Liver (tissue), 8 donors: ENCODE measurements at regions not wholly inside any gene's neighbourhood (a gene's known extent, or its start where the extent isn't known, plus 50 kb on each side); places are given as distances from the start of the nearest gene placed in this dataset.

Source experiments
- DNase-seq: peaks from one replicate; pipeline ENCODE4 v3.0.0-alpha.2; 2017; ENCODE audit warnings: low spot score
- H3K27ac ChIP-seq, 2 donors: one replicate each; pipeline ENCODE4 v1.7.0; 2013; ENCODE audit warnings: inconsistent platforms in 2 of 2, low read length in 2 of 2, control low read depth in 1 of 2, low read depth in 1 of 2, mild to moderate bottlenecking in 1 of 2
- H3K27me3 ChIP-seq, 4 donors: one replicate each; pipeline versions ENCODE4 v1.6.1 to v1.7.0; 2013; ENCODE audit warnings: low read length in 3 of 4, inconsistent platforms in 1 of 4, mild to moderate bottlenecking in 1 of 4, moderate library complexity in 1 of 4; ENCODE audit not compliant: control insufficient read depth in 4 of 4, insufficient read depth in 4 of 4
- H3K36me3 ChIP-seq, 4 donors: one replicate each; pipeline versions ENCODE4 v1.6.1 to v1.7.0; 2013; ENCODE audit warnings: low read length in 3 of 4, mild to moderate bottlenecking in 3 of 4, low read depth in 1 of 4, moderate library complexity in 1 of 4; ENCODE audit not compliant: control insufficient read depth in 4 of 4, insufficient read depth in 3 of 4
- H3K4me1 ChIP-seq, 4 donors: one replicate each; pipeline versions ENCODE4 v1.6.1 to v1.7.0; 2013; ENCODE audit warnings: low read length in 3 of 4, mild to moderate bottlenecking in 3 of 4, moderate library complexity in 1 of 4; ENCODE audit not compliant: control insufficient read depth in 4 of 4, insufficient read depth in 4 of 4
- H3K4me3 ChIP-seq, 3 donors: one replicate each; pipeline versions ENCODE4 v1.6.1 to v1.7.0; 2013; ENCODE audit warnings: low read length in 3 of 3, control low read depth in 1 of 3, low read depth in 1 of 3, mild to moderate bottlenecking in 1 of 3
- H3K9ac ChIP-seq, 2 donors: one replicate each; pipeline ENCODE4 v1.7.0; 2013; ENCODE audit warnings: low read length in 2 of 2, mild to moderate bottlenecking in 2 of 2, moderate library complexity in 2 of 2, control low read depth in 1 of 2, low read depth in 1 of 2
- H3K9me3 ChIP-seq, 4 donors: one replicate each; pipeline versions ENCODE4 v1.6.1 to v1.7.0; 2013; ENCODE audit warnings: low read length in 3 of 4; ENCODE audit not compliant: control insufficient read depth in 4 of 4
- EGR1 ChIP-seq, 2 donors: IDR thresholded peaks; 2 replicates each; pipeline ENCODE4 v1.6.1; 2016 to 2018; ENCODE audit warnings: antibody characterized with exemption in 2 of 2, low read depth in 2 of 2
- FOXA1 ChIP-seq: IDR thresholded peaks from 2 replicates; pipeline ENCODE4 v1.6.1; 2016; ENCODE audit warnings: antibody characterized with exemption
- FOXA2 ChIP-seq: IDR thresholded peaks from 2 replicates; pipeline ENCODE4 v1.6.1; 2016; ENCODE audit warnings: antibody characterized with exemption
- GABPA ChIP-seq, 2 donors: IDR thresholded peaks in 1 of 2; conservative IDR thresholded peaks in 1 of 2; 2 replicates each; pipeline ENCODE4 v1.6.1; 2016; ENCODE audit warnings: antibody characterized with exemption in 2 of 2, mild to moderate bottlenecking in 1 of 2, moderate library complexity in 1 of 2
- HNF4A ChIP-seq, 2 donors: conservative IDR thresholded peaks; 2 replicates each; pipeline ENCODE4 v1.6.1; 2016; ENCODE audit warnings: antibody characterized with exemption in 2 of 2, mild to moderate bottlenecking in 2 of 2
- HNF4G ChIP-seq: IDR thresholded peaks from 2 replicates; pipeline ENCODE4 v1.6.1; 2016; ENCODE audit warnings: antibody characterized with exemption
- JUND ChIP-seq, 2 donors: IDR thresholded peaks; 2 replicates each; pipeline ENCODE4 v1.6.1; 2016; ENCODE audit warnings: antibody characterized with exemption in 2 of 2
- NR2F2 ChIP-seq: IDR thresholded peaks from 2 replicates; pipeline ENCODE4 v1.6.1; 2016; ENCODE audit warnings: antibody characterized with exemption
- RAD21 ChIP-seq, 2 donors: IDR thresholded peaks; 2 replicates each; pipeline ENCODE4 v1.6.1; 2016; ENCODE audit warnings: antibody characterized with exemption in 2 of 2, mild to moderate bottlenecking in 2 of 2
- RXRA ChIP-seq, 2 donors: IDR thresholded peaks; 2 replicates each; pipeline ENCODE4 v1.6.1; 2017 to 2018; ENCODE audit warnings: antibody characterized with exemption in 2 of 2, mild to moderate bottlenecking in 1 of 2
- SP1 ChIP-seq: IDR thresholded peaks from 2 replicates; pipeline ENCODE4 v1.6.1; 2018; ENCODE audit warnings: antibody characterized with exemption, mild to moderate bottlenecking
- TAF1 ChIP-seq: conservative IDR thresholded peaks from 2 replicates; pipeline ENCODE4 v1.6.1; 2016; ENCODE audit warnings: antibody characterized with exemption, mild to moderate bottlenecking
- YY1 ChIP-seq: IDR thresholded peaks from 2 replicates; pipeline ENCODE4 v1.6.1; 2016; ENCODE audit warnings: antibody characterized with exemption, mild to moderate bottlenecking
- WGBS: extraction: QIAGEN DNeasy Blood & Tissue Kit; methylation state at CpG from one replicate; pipeline ENCODE4 v1.1.7; 2013; 5-methylcytosine and 5-hydroxymethylcytosine counted together
- TF ChIP-seq, protein P1 (sequence below): IDR thresholded peaks from 2 replicates; pipeline ENCODE4 v1.6.1; 2016; ENCODE audit warnings: antibody characterized with exemption, mild to moderate bottlenecking
- TF ChIP-seq, protein P2 (sequence below): fragments of 150-350 bp; IDR thresholded peaks from 2 replicates; pipeline ENCODE4 v1.5.1; 2017; ENCODE audit warnings: improper control_type of control experiment, low read depth, low read length; ENCODE audit not compliant: missing input control
- TF ChIP-seq, protein P3 (sequence below): IDR thresholded peaks from 2 replicates; pipeline ENCODE4 v1.6.1; 2016; ENCODE audit warnings: antibody characterized with exemption
- TF ChIP-seq, protein P4 (sequence below): IDR thresholded peaks from 2 replicates; pipeline ENCODE4 v1.6.1; 2016; ENCODE audit warnings: antibody characterized with exemption
- TF ChIP-seq, protein P5 (sequence below): IDR thresholded peaks from 2 replicates; pipeline ENCODE4 v1.6.1; 2016; ENCODE audit warnings: antibody characterized with exemption
- donor health status: healthy.
- donor health status: healthy.
- donor health status: healthy.
- donor health status: healthy.
- donor health status: healthy.

DNA sequence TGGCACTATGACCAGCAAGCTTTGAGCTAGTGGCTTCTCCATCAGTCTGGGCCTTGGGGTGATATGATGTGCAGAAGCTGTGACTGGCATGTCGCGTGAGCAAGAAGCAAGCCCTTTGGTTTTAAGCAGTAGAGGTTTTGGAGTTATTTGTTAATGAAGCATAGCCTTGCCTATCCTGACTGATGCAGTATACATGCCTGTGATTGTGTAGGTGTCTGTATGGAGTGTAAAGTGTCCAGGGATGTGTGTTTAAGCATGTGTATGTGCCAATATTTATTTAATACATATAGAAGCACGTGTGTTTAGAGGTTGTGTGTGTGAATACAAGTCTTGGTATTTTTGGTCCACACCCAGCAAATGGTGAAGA, 61.0 kb upstream of the CCDC167 start:
- TF ChIP-seq, protein P1, sequence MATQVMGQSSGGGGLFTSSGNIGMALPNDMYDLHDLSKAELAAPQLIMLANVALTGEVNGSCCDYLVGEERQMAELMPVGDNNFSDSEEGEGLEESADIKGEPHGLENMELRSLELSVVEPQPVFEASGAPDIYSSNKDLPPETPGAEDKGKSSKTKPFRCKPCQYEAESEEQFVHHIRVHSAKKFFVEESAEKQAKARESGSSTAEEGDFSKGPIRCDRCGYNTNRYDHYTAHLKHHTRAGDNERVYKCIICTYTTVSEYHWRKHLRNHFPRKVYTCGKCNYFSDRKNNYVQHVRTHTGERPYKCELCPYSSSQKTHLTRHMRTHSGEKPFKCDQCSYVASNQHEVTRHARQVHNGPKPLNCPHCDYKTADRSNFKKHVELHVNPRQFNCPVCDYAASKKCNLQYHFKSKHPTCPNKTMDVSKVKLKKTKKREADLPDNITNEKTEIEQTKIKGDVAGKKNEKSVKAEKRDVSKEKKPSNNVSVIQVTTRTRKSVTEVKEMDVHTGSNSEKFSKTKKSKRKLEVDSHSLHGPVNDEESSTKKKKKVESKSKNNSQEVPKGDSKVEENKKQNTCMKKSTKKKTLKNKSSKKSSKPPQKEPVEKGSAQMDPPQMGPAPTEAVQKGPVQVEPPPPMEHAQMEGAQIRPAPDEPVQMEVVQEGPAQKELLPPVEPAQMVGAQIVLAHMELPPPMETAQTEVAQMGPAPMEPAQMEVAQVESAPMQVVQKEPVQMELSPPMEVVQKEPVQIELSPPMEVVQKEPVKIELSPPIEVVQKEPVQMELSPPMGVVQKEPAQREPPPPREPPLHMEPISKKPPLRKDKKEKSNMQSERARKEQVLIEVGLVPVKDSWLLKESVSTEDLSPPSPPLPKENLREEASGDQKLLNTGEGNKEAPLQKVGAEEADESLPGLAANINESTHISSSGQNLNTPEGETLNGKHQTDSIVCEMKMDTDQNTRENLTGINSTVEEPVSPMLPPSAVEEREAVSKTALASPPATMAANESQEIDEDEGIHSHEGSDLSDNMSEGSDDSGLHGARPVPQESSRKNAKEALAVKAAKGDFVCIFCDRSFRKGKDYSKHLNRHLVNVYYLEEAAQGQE = no peak
- TF ChIP-seq GABPA (IDR thresholded peaks at IDR 0.05 in 1 of 2, conservative IDR thresholded peaks at IDR 0.05 in 1 of 2) = no peak
- TF ChIP-seq YY1 = no peak
- TF ChIP-seq HNF4A (conservative IDR thresholded peaks at IDR 0.05) = no peak
- TF ChIP-seq, protein P2, sequence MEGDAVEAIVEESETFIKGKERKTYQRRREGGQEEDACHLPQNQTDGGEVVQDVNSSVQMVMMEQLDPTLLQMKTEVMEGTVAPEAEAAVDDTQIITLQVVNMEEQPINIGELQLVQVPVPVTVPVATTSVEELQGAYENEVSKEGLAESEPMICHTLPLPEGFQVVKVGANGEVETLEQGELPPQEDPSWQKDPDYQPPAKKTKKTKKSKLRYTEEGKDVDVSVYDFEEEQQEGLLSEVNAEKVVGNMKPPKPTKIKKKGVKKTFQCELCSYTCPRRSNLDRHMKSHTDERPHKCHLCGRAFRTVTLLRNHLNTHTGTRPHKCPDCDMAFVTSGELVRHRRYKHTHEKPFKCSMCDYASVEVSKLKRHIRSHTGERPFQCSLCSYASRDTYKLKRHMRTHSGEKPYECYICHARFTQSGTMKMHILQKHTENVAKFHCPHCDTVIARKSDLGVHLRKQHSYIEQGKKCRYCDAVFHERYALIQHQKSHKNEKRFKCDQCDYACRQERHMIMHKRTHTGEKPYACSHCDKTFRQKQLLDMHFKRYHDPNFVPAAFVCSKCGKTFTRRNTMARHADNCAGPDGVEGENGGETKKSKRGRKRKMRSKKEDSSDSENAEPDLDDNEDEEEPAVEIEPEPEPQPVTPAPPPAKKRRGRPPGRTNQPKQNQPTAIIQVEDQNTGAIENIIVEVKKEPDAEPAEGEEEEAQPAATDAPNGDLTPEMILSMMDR = no peak
- no peak for TF ChIP-seq SP1
- TF ChIP-seq, protein P3, sequence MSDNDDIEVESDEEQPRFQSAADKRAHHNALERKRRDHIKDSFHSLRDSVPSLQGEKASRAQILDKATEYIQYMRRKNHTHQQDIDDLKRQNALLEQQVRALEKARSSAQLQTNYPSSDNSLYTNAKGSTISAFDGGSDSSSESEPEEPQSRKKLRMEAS = no peak
- TF ChIP-seq FOXA1 = no peak
- no peak for TF ChIP-seq RXRA (IDR thresholded peaks at IDR 0.05)
- no peak for TF ChIP-seq TAF1
- no peak for TF ChIP-seq EGR1 (IDR thresholded peaks at IDR 0.05; ENCODE audit: low read depth in 2 of 2)
- no peak for TF ChIP-seq NR2F2
- TF ChIP-seq, protein P4, sequence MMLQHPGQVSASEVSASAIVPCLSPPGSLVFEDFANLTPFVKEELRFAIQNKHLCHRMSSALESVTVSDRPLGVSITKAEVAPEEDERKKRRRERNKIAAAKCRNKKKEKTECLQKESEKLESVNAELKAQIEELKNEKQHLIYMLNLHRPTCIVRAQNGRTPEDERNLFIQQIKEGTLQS = no peak
- TF ChIP-seq RAD21 (IDR thresholded peaks at IDR 0.05) = no peak
- TF ChIP-seq, protein P5, sequence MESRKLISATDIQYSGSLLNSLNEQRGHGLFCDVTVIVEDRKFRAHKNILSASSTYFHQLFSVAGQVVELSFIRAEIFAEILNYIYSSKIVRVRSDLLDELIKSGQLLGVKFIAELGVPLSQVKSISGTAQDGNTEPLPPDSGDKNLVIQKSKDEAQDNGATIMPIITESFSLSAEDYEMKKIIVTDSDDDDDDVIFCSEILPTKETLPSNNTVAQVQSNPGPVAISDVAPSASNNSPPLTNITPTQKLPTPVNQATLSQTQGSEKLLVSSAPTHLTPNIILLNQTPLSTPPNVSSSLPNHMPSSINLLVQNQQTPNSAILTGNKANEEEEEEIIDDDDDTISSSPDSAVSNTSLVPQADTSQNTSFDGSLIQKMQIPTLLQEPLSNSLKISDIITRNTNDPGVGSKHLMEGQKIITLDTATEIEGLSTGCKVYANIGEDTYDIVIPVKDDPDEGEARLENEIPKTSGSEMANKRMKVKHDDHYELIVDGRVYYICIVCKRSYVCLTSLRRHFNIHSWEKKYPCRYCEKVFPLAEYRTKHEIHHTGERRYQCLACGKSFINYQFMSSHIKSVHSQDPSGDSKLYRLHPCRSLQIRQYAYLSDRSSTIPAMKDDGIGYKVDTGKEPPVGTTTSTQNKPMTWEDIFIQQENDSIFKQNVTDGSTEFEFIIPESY = no peak
- TF ChIP-seq JUND (IDR thresholded peaks at IDR 0.05) = no peak
- Histone ChIP-seq H3K9ac (no peak overlapping the region), H3K9me3 (peaks cover 0 to 3% (median 0%) of the 10 kb centered on the region in 4 donors), H3K4me3 (no peak overlapping the region), H3K36me3 (no peaks in the 10 kb centered on the region), H3K4me1 (peaks cover 0 to under 1% (median 0%) of the 10 kb centered on the region in 4 donors), H3K27ac (no peak overlapping the region), H3K27me3 (peaks cover 0 to 5% (median 2%) of the 10 kb centered on the region in 4 donors)
- 89% methylated on average over 3 of the region's 3 CpGs for WGBS
- no peak for DNase-seq

DNA sequence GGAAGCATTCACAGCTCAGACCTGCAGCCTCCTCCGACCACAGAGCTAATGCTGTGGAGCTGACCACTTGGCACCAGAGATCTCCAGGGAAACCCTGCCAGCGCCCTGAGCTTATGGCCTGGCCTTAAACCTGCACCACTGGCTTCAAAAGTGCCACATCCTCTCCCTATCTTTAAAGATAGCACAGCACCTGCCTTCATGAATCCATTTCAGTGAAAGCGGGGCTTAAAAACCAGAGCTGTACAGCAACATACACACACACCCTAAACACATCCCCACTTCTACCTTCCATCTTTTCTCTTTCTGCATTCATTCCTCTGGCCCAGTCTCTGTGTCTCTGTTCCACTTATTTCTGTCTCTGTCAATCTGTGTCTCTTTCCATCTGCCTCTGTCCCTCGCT, 59.8 kb upstream of the CCDC167 start:
- 70% methylated on average over 4 of the region's 4 CpGs for WGBS
- Histone ChIP-seq H3K9ac (no peak overlapping the region), H3K27ac (no peak overlapping the region), H3K9me3 (peaks cover 0 to 3% (median 0%) of the 10 kb centered on the region in 4 donors), H3K4me1 (no peaks in the 10 kb centered on the region), H3K27me3 (no peaks in the 10 kb centered on the region), H3K4me3 (no peak overlapping the region), H3K36me3 (no peaks in the 10 kb centered on the region)
- DNase-seq = no peak
- no peak for TF ChIP-seq RAD21 (IDR thresholded peaks at IDR 0.05)
- no peak for TF ChIP-seq EGR1 (IDR thresholded peaks at IDR 0.05; ENCODE audit: low read depth in 2 of 2)
- TF ChIP-seq YY1 = no peak
- no peak for TF ChIP-seq SP1
- TF ChIP-seq, protein P3 = no peak
- no peak for TF ChIP-seq FOXA2
- TF ChIP-seq, protein P2 = no peak
- TF ChIP-seq HNF4G = no peak
- TF ChIP-seq, protein P1 = no peak
